T-cell (primary cell): ENCODE measurements at regions not wholly inside any gene's neighbourhood (a gene's known extent, or its start where the extent isn't known, plus 50 kb on each side); places are given as distances from the start of the nearest gene placed in this dataset.
"Not testable (repeated sequence)": the region's sequence is repeated elsewhere in the genome, so short reads cannot be mapped to it uniquely, and the experiment has no call there.

Source experiments
- ATAC-seq, 4 experiments: fragments of 200-7000 bp in 3 of 4; fragments of 150-1000 bp in 1 of 4; cut with Tn5 transposase; replicated peaks in 1 of 4; 1 replicate in 3 of 4; 2 replicates in 1 of 4; pipeline ENCODE4 v1.10.0; 2021; ENCODE audit warnings: moderate library complexity in 3 of 4, mild to moderate bottlenecking in 2 of 4, moderate number of reproducible peaks in 1 of 4
- CTCF ChIA-PET, 2 donors: fragments of 300-600 bp; sonication (Branson Sonifier 250); formaldehyde crosslinking; loops; one replicate each; lab custom pipeline; 2022; ENCODE audit warnings: antibody characterized with exemption in 2 of 2; lab: Charles Lee
- POLR2A ChIA-PET, 2 donors: fragments of 300-600 bp; sonication (Branson Sonifier 250); formaldehyde crosslinking; loops; one replicate each; lab custom pipeline; 2022; ENCODE audit warnings: antibody characterized with exemption in 2 of 2; lab: Charles Lee
- DNase-seq, 35 experiments: peaks; one replicate each; pipeline versions ENCODE4 v3.0.0 to v3.0.0-alpha.2; 2013 to 2023
- H3K27ac ChIP-seq: one replicate; pipeline ENCODE4 v1.5.1; 2013; ENCODE audit warnings: low read length
- H3K27me3 ChIP-seq, 2 experiments: replicated peaks in 1 of 2; 1 replicate in 1 of 2; 2 replicates in 1 of 2; pipeline versions ENCODE4 v1.6.1 to v1.7.0; 2013; ENCODE audit warnings: low read length in 1 of 2, mixed read lengths in 1 of 2; ENCODE audit not compliant: control insufficient read depth in 2 of 2, insufficient read depth in 2 of 2; ENCODE audit errors: extremely low read depth in 1 of 2
- H3K36me3 ChIP-seq, 2 donors: 1 replicate in 1 of 2; 2 replicates in 1 of 2; pipeline versions ENCODE4 v1.6.1 to v1.7.0; 2013; ENCODE audit warnings: low read length in 1 of 2; ENCODE audit not compliant: control insufficient read depth in 2 of 2, insufficient read depth in 1 of 2; ENCODE audit errors: extremely low read depth in 1 of 2
- H3K4me1 ChIP-seq, 2 experiments: 1 replicate in 1 of 2; 2 replicates in 1 of 2; pipeline versions ENCODE4 v1.6.1 to v1.7.0; 2013; ENCODE audit warnings: low read length in 2 of 2, mixed read lengths in 1 of 2; ENCODE audit not compliant: insufficient read depth in 2 of 2, control insufficient read depth in 1 of 2; ENCODE audit errors: extremely low read depth in 1 of 2
- H3K4me3 ChIP-seq, 2 donors: 1 replicate in 1 of 2; 2 replicates in 1 of 2; pipeline versions ENCODE4 v1.5.1 to v1.7.0; 2013; ENCODE audit warnings: mild to moderate bottlenecking in 2 of 2, low read length in 1 of 2, moderate library complexity in 1 of 2; ENCODE audit not compliant: control insufficient read depth in 1 of 2; ENCODE audit errors: extremely low read depth in 1 of 2
- H3K9me3 ChIP-seq: 2 replicates; pipeline ENCODE4 v1.7.0; 2013
- H3K27ac Mint-ChIP-seq, 2 donors: one replicate each; pipeline ENCODE4 v1.8.0; 2020 to 2021; ENCODE audit warnings: mild to moderate bottlenecking in 2 of 2, mixed read lengths in 2 of 2
- H3K27me3 Mint-ChIP-seq, 2 donors: one replicate each; pipeline ENCODE4 v1.8.0; 2021 to 2022; ENCODE audit warnings: mixed read lengths in 2 of 2
- H3K36me3 Mint-ChIP-seq: one replicate; pipeline ENCODE4 v1.8.0; 2021; ENCODE audit warnings: mixed read lengths
- H3K4me1 Mint-ChIP-seq, 3 donors: one replicate each; pipeline ENCODE4 v1.8.0; 2020 to 2022; ENCODE audit warnings: mixed read lengths in 3 of 3, mild to moderate bottlenecking in 1 of 3
- H3K4me3 Mint-ChIP-seq, 3 donors: one replicate each; pipeline ENCODE4 v1.8.0; 2020 to 2022; ENCODE audit warnings: mild to moderate bottlenecking in 3 of 3, mixed read lengths in 3 of 3, moderate library complexity in 3 of 3
- H3K9me3 Mint-ChIP-seq, 3 donors: one replicate each; pipeline ENCODE4 v1.8.0; 2020 to 2022; ENCODE audit warnings: mixed read lengths in 3 of 3
- WGBS: methylation state at CpG from one replicate; pipeline ENCODE4 v1.1.5; 2013; ENCODE audit warnings: missing lambda C conversion rate; ENCODE audit not compliant: insufficient coverage; 5-methylcytosine and 5-hydroxymethylcytosine counted together

DNA sequence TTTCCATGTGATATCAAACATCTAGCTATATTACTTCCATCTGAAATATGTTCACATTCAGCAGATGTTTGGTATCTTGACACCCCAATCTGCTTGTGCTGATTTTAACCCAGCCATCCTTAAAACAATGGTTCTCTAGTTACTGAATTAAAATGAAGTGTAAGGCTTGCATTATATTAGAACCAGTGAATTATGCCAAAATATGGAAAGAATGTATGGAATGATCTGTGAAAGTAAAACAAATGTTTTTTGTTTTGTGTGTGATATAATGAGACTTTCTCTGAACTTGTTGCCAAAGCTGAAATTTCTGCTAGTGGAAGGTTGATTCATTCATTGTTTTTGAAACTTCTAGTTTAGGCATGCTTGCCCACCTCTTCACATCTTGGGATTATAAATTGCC lies 317.1 kb downstream of the MEX3B start:
- POLR2A ChIA-PET, result no interaction called here
- H3K4me3 Mint-ChIP-seq, result no peak overlapping the region
- no peaks in the 10 kb centered on the region for H3K9me3 ChIP-seq
- no peaks in the 10 kb centered on the region for H3K36me3 ChIP-seq
- H3K27me3 Mint-ChIP-seq, result peaks cover 2 to 19% of the 10 kb centered on the region in 2 donors
- DNase-seq (no peak), ATAC-seq (no peak)
- H3K4me1 Mint-ChIP-seq, result no peaks in the 10 kb centered on the region
- no peaks in the 10 kb centered on the region for H3K9me3 Mint-ChIP-seq
- H3K4me1 ChIP-seq, result no peaks in the 10 kb centered on the region
- H3K27me3 ChIP-seq, result no peaks in the 10 kb centered on the region
- CTCF ChIA-PET, result no interaction called here
- no peaks in the 10 kb centered on the region for H3K36me3 Mint-ChIP-seq
- no peak overlapping the region for H3K4me3 ChIP-seq
- H3K27ac Mint-ChIP-seq, result no peak overlapping the region
- no peak overlapping the region for H3K27ac ChIP-seq

DNA sequence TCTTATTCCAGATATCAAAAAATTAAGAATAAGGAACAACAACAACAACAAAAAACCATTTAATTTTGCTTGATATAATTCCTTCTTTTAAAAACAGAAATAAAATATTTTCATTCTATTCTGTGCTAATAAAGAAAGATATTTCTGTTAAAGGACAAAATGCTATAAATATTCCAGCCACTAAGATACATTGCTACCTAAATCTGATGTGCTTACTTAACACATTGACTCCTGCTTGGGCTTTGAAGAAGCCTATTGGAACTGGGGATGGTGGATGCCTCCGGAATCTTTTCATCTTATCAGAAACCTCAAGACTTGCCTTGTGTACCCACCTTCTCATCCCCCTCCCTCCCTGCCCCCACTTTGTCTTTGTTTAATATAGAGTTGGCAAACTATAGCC lies 320.2 kb downstream of the MEX3B start:
- no peaks in the 10 kb centered on the region for H3K36me3 Mint-ChIP-seq
- POLR2A ChIA-PET, result no interaction called here

DNA sequence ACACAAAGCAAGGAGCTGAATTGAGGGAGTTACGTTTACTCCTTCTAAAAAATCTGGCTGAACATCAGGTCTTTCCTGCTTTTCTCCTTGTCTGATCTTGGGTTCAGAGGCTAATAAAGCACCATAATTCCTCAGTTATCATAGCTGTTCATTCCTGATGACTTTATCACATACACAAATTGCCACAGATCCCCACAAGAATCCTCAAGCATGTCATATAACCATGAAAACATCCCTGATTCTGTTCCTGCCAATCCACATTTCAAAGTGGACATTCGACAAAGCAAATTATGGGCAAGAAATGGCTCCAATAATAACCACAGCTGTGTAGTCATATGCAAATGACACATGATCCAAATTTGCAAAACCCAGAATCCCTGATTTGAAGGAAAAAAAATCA lies 321.3 kb downstream of the MEX3B start:
- POLR2A ChIA-PET, result no interaction called here
- DNase-seq (no peak), ATAC-seq (no peak)
- Mint-ChIP-seq H3K9me3 (peaks cover 0 to 2% (median 0%) of the 10 kb centered on the region in 3 donors), H3K4me1 (no peaks in the 10 kb centered on the region), H3K36me3 (no peaks in the 10 kb centered on the region), H3K27ac (no peak overlapping the region), H3K4me3 (no peak overlapping the region), H3K27me3 (peaks cover 2 to 20% of the 10 kb centered on the region in 2 donors)
- Histone ChIP-seq H3K27me3 (no peaks in the 10 kb centered on the region), H3K4me3 (no peak overlapping the region), H3K9me3 (no peaks in the 10 kb centered on the region), H3K36me3 (no peaks in the 10 kb centered on the region), H3K4me1 (no peaks in the 10 kb centered on the region), H3K27ac (no peak overlapping the region)
- CTCF ChIA-PET, result no interaction called here
- WGBS, result 75% methylated on average over 1 of the region's 2 CpGs

More for the DNA sequence above, 320.2 kb downstream of the MEX3B start:
- no peaks in the 10 kb centered on the region for H3K4me1 Mint-ChIP-seq
- H3K4me3 Mint-ChIP-seq, result no peak overlapping the region
- CTCF ChIA-PET, result no interaction called here
- no peak for ATAC-seq
- WGBS, result no CpG with 5 or more reads among the region's 1 CpG
- Histone ChIP-seq H3K36me3 (no peaks in the 10 kb centered on the region), H3K4me3 (no peak overlapping the region), H3K27me3 (no peaks in the 10 kb centered on the region), H3K4me1 (no peaks in the 10 kb centered on the region), H3K9me3 (no peaks in the 10 kb centered on the region), H3K27ac (no peak overlapping the region)
- H3K27me3 Mint-ChIP-seq, result peaks cover 2 to 19% of the 10 kb centered on the region in 2 donors
- no peak for DNase-seq
- H3K27ac Mint-ChIP-seq, result no peak overlapping the region
- H3K9me3 Mint-ChIP-seq, result peaks cover 0 to 2% (median 0%) of the 10 kb centered on the region in 3 donors

DNA sequence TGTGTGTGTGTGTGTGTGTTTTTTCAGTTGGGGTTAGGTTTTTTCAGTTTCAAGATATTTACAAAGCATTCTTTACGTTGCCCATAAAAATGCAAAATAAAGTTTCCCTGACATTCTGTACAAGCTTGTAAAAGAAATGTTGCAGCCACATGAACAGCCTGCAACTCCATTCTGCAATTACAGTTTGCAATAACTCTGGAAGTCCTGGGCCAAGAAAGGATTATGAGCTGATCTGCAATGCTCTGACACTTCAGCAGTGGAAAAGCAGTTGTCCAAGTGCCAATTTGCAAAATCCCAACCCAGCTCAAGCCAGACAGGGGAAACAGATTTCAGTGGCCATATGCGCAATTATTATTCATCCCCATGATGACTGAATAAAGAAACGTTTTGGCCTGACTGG lies 322.1 kb downstream of the MEX3B start:
- Mint-ChIP-seq H3K9me3 (peaks cover 0 to 2% (median 0%) of the 10 kb centered on the region in 3 donors), H3K36me3 (no peaks in the 10 kb centered on the region), H3K27ac (no peak overlapping the region), H3K4me1 (no peaks in the 10 kb centered on the region), H3K4me3 (no peak overlapping the region), H3K27me3 (peaks cover 3 to 26% of the 10 kb centered on the region in 2 donors)
- CTCF ChIA-PET, result no interaction called here
- H3K4me3 ChIP-seq, result no peak overlapping the region
- no peaks in the 10 kb centered on the region for H3K27me3 ChIP-seq
- no peak overlapping the region for H3K27ac ChIP-seq
- H3K36me3 ChIP-seq, result no peaks in the 10 kb centered on the region
- H3K4me1 ChIP-seq, result no peaks in the 10 kb centered on the region
- POLR2A ChIA-PET, result no interaction called here
- ATAC-seq (no peak), DNase-seq (no peak)
- no peaks in the 10 kb centered on the region for H3K9me3 ChIP-seq
- 71% methylated on average over 2 of the region's 3 CpGs for WGBS

DNA sequence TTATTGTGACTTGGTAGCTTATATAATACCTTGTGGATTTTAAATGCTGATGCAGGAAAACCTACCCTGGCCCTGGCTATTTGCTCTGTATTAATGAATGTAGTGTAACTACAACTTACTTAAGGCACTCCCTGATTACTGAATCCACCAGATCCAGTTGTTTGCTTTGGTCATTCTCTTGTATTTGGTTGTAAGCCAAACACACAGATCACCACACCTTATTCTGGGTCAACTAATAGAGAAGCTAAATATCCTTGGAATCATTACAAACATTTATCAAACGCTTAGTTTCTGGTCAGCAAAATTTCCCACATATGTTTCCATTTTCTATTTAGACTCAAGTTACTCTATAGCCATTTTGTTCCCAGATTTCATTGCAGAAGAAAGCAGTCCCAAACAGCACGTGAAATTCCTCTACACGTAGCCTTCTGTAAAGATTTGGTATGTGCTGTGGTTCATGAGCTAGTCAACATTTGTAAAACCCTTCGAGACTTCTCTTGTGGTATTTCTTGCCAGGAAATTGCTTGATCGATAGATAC lies 322.6 kb downstream of the MEX3B start:
- Histone ChIP-seq H3K9me3 (no peaks in the 10 kb centered on the region), H3K4me1 (no peaks in the 10 kb centered on the region), H3K36me3 (no peaks in the 10 kb centered on the region), H3K27ac (no peak overlapping the region), H3K4me3 (no peak overlapping the region), H3K27me3 (no peaks in the 10 kb centered on the region)
- Mint-ChIP-seq H3K27ac (no peak overlapping the region), H3K9me3 (peaks cover 0 to 2% (median 0%) of the 10 kb centered on the region in 3 donors), H3K4me1 (no peaks in the 10 kb centered on the region), H3K36me3 (no peaks in the 10 kb centered on the region), H3K27me3 (peaks cover 4 to 23% of the 10 kb centered on the region in 2 donors), H3K4me3 (no peak overlapping the region)
- WGBS, result 71% methylated on average over 2 of the region's 5 CpGs
- POLR2A ChIA-PET, result no interaction called here
- CTCF ChIA-PET, result no interaction called here
- DNase-seq (no peak), ATAC-seq (no peak)

DNA sequence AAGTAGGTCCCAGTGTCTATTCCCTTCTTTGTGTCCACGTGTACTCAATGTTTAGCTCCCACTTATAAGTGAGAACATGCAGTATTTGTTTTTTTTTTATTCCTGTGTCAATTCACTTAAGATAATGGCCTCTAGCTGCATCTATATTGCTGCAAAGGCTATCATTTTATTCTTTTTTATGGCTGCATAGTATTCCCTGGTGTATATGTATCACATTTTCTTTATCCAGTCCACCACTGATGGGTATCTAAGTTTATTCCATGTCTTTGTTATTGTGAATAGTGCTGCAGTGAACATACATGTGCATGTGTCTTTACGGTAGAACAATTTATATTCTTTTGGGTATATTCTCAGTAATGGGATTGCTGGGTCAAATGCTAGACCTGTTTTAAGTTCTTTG lies 329.4 kb downstream of the MEX3B start:
- H3K27ac ChIP-seq, H3K36me3 ChIP-seq, H3K4me3 ChIP-seq, CTCF ChIA-PET, H3K27me3 ChIP-seq, H3K9me3 Mint-ChIP-seq, H3K4me1 Mint-ChIP-seq, H3K4me3 Mint-ChIP-seq, DNase-seq, H3K4me1 ChIP-seq, H3K9me3 ChIP-seq, H3K27ac Mint-ChIP-seq, ATAC-seq, H3K36me3 Mint-ChIP-seq, POLR2A ChIA-PET: not testable (repeated sequence)
- peaks cover 6 to 17% of the 10 kb centered on the region in 2 donors for H3K27me3 Mint-ChIP-seq
- no CpG with 5 or more reads among the region's 2 CpGs for WGBS

DNA sequence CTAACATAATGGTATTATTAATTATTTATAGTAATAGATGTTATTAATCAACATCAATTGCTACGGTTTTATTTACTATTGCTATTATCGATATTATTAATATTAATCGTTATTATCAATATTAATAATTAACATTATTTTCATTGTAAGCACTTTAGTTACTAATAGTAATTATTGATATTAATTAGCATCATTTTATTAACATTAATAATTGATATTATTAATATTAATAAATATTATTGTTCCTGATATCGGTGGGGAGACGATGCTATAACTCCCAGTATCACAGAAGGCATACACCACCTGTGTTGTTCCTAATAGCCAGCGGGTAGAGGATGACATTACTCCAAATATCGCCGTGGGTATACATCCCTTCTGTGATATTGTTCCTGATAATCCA lies 335.5 kb downstream of the MEX3B start:
- no peak for ATAC-seq
- Histone ChIP-seq H3K36me3 (no peaks in the 10 kb centered on the region), H3K9me3 (no peaks in the 10 kb centered on the region), H3K4me1 (no peaks in the 10 kb centered on the region), H3K27me3 (no peaks in the 10 kb centered on the region), H3K4me3 (no peak overlapping the region), H3K27ac (no peak overlapping the region)
- no peak overlapping the region for H3K4me3 Mint-ChIP-seq
- no peak overlapping the region for H3K27ac Mint-ChIP-seq
- H3K4me1 Mint-ChIP-seq, result no peaks in the 10 kb centered on the region
- ChIA-PET CTCF (no interaction called here), POLR2A (no interaction called here)
- no peak for DNase-seq
- H3K9me3 Mint-ChIP-seq, result no peaks in the 10 kb centered on the region
- H3K36me3 Mint-ChIP-seq, result no peaks in the 10 kb centered on the region
- peaks cover 0 to 7% of the 10 kb centered on the region in 2 donors for H3K27me3 Mint-ChIP-seq
- WGBS, result no CpG with 5 or more reads among the region's 8 CpGs
